Activated CD4-positive, alpha-beta T cell treated with anti-CD3 and anti-CD28 coated beads, Interleukin-2, amount 50 U/mL, for 48 hours (primary cell): ENCODE measurements at regions not wholly inside any gene's neighbourhood (a gene's known extent, or its start where the extent isn't known, plus 50 kb on each side); places are given as distances from the start of the nearest gene placed in this dataset.
A peak's percentile ranks its signal among the peaks of the same experiment; 100 is the strongest.

ENCODE experiments used
- DNase-seq, 2 experiments: peaks; one replicate each; pipeline ENCODE4 v3.0.0-alpha.2; 2020

GRCh38 chr12:66852765-66853164, 173.9 kb upstream of the GRIP1 start:
- no peak for DNase-seq

- no peak for DNase-seq
These were observed 181.0 kb upstream of the GRIP1 start for GRCh38 chr12:66859751-66860440.

GRCh38 chr12:66860752-66861750, 182.2 kb upstream of the GRIP1 start:
- peak; percentile 70 to 74 for DNase-seq

GRCh38 chr12:66862356-66862985, 183.6 kb upstream of the GRIP1 start:
- no peak for DNase-seq

GRCh38 chr12:66863276-66863675, 184.4 kb upstream of the GRIP1 start:
- DNase-seq, result no peak

- DNase-seq, result no peak
These were observed 199.0 kb upstream of the GRIP1 start for GRCh38 chr12:66877925-66878324.

GRCh38 chr12:66879409-66879808, 200.5 kb upstream of the GRIP1 start:
- no peak for DNase-seq

- no peak for DNase-seq
These were observed 202.5 kb upstream of the GRIP1 start for GRCh38 chr12:66881386-66881785.

- no peak for DNase-seq
These were observed 205.2 kb upstream of the GRIP1 start for GRCh38 chr12:66884091-66884490.

GRCh38 chr12:66885115-66885875, 206.4 kb upstream of the GRIP1 start:
- DNase-seq, result no peak

- no peak for DNase-seq
These were observed 217.9 kb upstream of the GRIP1 start for GRCh38 chr12:66896797-66897196.

- no peak for DNase-seq
These were observed 220.0 kb upstream of the GRIP1 start for GRCh38 chr12:66898700-66899469.

GRCh38 chr12:66899588-66899987, 220.7 kb upstream of the GRIP1 start:
- no peak for DNase-seq

GRCh38 chr12:66900616-66901015, 221.7 kb upstream of the GRIP1 start:
- DNase-seq, result no peak

GRCh38 chr12:66901138-66901932, 222.5 kb upstream of the GRIP1 start:
- no peak for DNase-seq

GRCh38 chr12:66902020-66902419, 223.1 kb upstream of the GRIP1 start:
- DNase-seq, result no peak

GRCh38 chr12:66903782-66904396, 225.0 kb upstream of the GRIP1 start:
- no peak for DNase-seq

GRCh38 chr12:66905201-66905600, 226.3 kb upstream of the GRIP1 start:
- DNase-seq, result no peak

- no peak for DNase-seq
These were observed 231.6 kb upstream of the GRIP1 start for GRCh38 chr12:66910366-66910974.

- DNase-seq, result no peak
These were observed 236.5 kb upstream of the GRIP1 start for GRCh38 chr12:66915306-66915904.
